ENCODE measurements at regions not wholly inside any gene's neighbourhood (a gene's known extent, or its start where the extent isn't known, plus 50 kb on each side); places are given as distances from the start of the nearest gene placed in this dataset.

DNA sequence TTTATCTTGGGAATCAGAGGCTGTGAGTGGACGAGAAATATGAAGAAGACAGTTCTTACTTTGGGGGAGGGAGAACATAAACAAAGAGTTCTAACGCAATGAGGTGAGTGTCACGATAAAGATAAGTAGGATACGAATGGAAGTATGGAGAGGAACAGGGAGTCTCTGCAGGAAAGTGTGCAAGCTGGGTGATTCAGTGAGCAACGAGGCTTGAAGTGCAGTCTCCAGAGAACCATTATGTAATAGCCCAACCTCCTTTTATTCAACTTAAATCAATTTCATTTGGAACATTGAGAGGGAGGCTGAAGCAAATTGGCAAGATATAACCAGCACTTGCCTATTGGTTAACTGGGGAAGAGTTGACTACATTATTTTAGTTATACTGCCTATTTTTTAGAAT is 99.3 kb upstream of the PLD5 start:
- no peaks in the 10 kb centered on the region for H3K9me3 ChIP-seq (ENCODE audit: severe bottlenecking)
- ATAC-seq (ENCODE audit: low read depth) (no peak), DNase-seq (ENCODE audit: low spot score) (no peak)
- no peak for TF ChIP-seq CTCF (IDR thresholded peaks at IDR 0.05; ENCODE audit: poor library complexity, severe bottlenecking)
- no peaks in the 10 kb centered on the region for H3K27me3 ChIP-seq (ENCODE audit: insufficient read depth, poor library complexity, severe bottlenecking)
- H3K36me3 ChIP-seq (ENCODE audit: low read depth): no peaks in the 10 kb centered on the region
- no peak overlapping the region for H3K27ac ChIP-seq (ENCODE audit: poor library complexity, severe bottlenecking)
- no peaks in the 10 kb centered on the region for H3K4me1 ChIP-seq (ENCODE audit: insufficient read depth, poor library complexity, severe bottlenecking)
- no peak overlapping the region for H3K4me3 ChIP-seq (ENCODE audit: severe bottlenecking)

DNA sequence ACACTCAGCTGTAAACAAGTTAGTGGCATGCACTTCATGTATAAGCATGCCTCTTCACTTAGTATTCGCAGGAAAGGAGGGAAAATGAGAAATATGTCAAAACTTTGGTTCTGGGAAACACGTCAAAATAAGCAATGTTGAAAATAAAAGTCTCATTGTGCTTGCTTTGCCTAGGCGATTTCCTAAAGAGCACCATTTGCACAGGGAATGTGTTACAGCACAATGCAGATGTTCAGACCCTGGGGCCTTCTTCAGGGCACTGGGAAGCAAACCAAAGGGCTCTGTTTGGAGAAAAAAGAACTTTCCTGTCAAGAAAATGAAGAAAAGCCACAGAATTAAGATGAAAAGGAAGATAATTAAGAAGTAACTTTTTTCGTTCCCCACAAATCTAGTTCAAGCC is 98.6 kb upstream of the PLD5 start:
- Histone ChIP-seq H3K27me3 (ENCODE audit: insufficient read depth, poor library complexity, severe bottlenecking) (no peaks in the 10 kb centered on the region), H3K27ac (ENCODE audit: poor library complexity, severe bottlenecking) (no peak overlapping the region), H3K4me3 (ENCODE audit: severe bottlenecking) (no peak overlapping the region), H3K36me3 (ENCODE audit: low read depth) (no peaks in the 10 kb centered on the region), H3K9me3 (ENCODE audit: severe bottlenecking) (no peaks in the 10 kb centered on the region), H3K4me1 (ENCODE audit: insufficient read depth, poor library complexity, severe bottlenecking) (no peaks in the 10 kb centered on the region)
- ATAC-seq (ENCODE audit: low read depth): no peak
- no peak for TF ChIP-seq CTCF (IDR thresholded peaks at IDR 0.05; ENCODE audit: poor library complexity, severe bottlenecking)
- no peak for DNase-seq (ENCODE audit: low spot score)

DNA sequence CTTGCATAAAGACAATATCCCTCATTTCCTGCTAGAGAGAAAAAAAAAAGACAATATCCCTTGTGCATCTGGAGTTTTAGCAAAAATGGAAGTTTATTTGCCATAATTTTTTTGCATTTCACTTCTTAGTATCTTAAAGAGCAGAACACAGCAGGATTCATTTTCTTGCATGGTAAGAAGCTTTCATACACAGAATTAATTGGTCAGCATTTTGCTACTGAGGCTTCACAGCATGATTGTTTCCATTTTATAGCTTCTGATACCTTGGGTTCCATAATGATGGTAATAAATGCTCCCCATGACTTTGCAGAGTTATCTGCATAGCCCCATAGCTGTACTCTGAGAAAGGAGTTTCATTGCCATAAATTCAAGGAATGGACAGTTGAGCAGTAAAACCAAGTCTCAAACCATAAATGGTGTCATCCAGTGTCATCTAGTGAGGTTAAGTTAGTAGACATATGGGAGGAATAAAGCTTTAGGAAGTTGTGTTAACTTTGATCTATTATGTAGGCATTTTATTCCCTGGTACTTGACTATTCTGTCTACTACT is 88.8 kb upstream of the PLD5 start:
- DNase-seq (ENCODE audit: low spot score) (no peak), ATAC-seq (ENCODE audit: low read depth) (no peak)
- no peak overlapping the region for H3K27ac ChIP-seq (ENCODE audit: poor library complexity, severe bottlenecking)
- H3K4me1 ChIP-seq (ENCODE audit: insufficient read depth, poor library complexity, severe bottlenecking): no peaks in the 10 kb centered on the region
- H3K9me3 ChIP-seq (ENCODE audit: severe bottlenecking): no peaks in the 10 kb centered on the region
- no peaks in the 10 kb centered on the region for H3K36me3 ChIP-seq (ENCODE audit: low read depth)
- no peak overlapping the region for H3K4me3 ChIP-seq (ENCODE audit: severe bottlenecking)
- no peak for TF ChIP-seq CTCF (IDR thresholded peaks at IDR 0.05; ENCODE audit: poor library complexity, severe bottlenecking)
- no peaks in the 10 kb centered on the region for H3K27me3 ChIP-seq (ENCODE audit: insufficient read depth, poor library complexity, severe bottlenecking)

DNA sequence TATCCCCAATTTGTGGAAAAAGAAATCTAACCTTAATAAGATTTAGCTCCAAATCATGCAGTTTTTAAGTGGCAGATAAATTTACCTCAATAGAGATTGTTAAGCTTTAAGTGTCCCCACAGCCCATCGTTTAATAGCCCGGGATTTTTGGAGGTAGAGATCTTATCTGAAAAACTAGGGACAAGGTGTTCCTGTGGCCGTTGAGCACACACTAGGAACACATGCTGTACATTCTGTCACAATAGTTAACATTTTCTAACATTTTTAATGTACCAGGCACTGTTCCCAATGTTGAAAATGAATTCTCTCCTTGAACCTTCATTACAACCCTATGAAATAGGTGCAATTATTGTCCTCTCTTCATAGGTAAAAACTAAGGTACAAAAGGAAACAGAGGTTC is 85.7 kb upstream of the PLD5 start:
- no peaks in the 10 kb centered on the region for H3K36me3 ChIP-seq (ENCODE audit: low read depth)
- H3K27ac ChIP-seq (ENCODE audit: poor library complexity, severe bottlenecking): no peak overlapping the region
- DNase-seq (ENCODE audit: low spot score) (no peak), ATAC-seq (ENCODE audit: low read depth) (no peak)
- TF ChIP-seq CTCF (IDR thresholded peaks at IDR 0.05; ENCODE audit: poor library complexity, severe bottlenecking): no peak
- no peaks in the 10 kb centered on the region for H3K4me1 ChIP-seq (ENCODE audit: insufficient read depth, poor library complexity, severe bottlenecking)
- no peaks in the 10 kb centered on the region for H3K9me3 ChIP-seq (ENCODE audit: severe bottlenecking)
- H3K27me3 ChIP-seq (ENCODE audit: insufficient read depth, poor library complexity, severe bottlenecking): no peaks in the 10 kb centered on the region
- H3K4me3 ChIP-seq (ENCODE audit: severe bottlenecking): no peak overlapping the region

- Histone ChIP-seq H3K36me3 (ENCODE audit: low read depth) (no peaks in the 10 kb centered on the region), H3K4me1 (ENCODE audit: insufficient read depth, poor library complexity, severe bottlenecking) (no peaks in the 10 kb centered on the region), H3K9me3 (ENCODE audit: severe bottlenecking) (no peaks in the 10 kb centered on the region), H3K27ac (ENCODE audit: poor library complexity, severe bottlenecking) (no peak overlapping the region), H3K4me3 (ENCODE audit: severe bottlenecking) (no peak overlapping the region), H3K27me3 (ENCODE audit: insufficient read depth, poor library complexity, severe bottlenecking) (no peaks in the 10 kb centered on the region)
- ATAC-seq (ENCODE audit: low read depth): peak; percentile 93
- DNase-seq (ENCODE audit: low spot score): no peak
- no peak for TF ChIP-seq CTCF (IDR thresholded peaks at IDR 0.05; ENCODE audit: poor library complexity, severe bottlenecking)
Observed at GRCh38 chr1:242605521-242605920, 81.0 kb upstream of the PLD5 start.

Data from RWPE2 (cell line).